GM11168 (cell line): ENCODE measurements at regions not wholly inside any gene's neighbourhood (a gene's known extent, or its start where the extent isn't known, plus 50 kb on each side); places are given as distances from the start of the nearest gene placed in this dataset.

Source experiments
- in situ Hi-C: fragments of 300-500 bp; cut with MboI; formaldehyde crosslinking; loops from one replicate; pipeline ENCODE4 v1.12.0; 2022; ENCODE audit warnings: low sequenced_read_pairs; ENCODE audit not compliant: unreplicated experiment

DNA sequence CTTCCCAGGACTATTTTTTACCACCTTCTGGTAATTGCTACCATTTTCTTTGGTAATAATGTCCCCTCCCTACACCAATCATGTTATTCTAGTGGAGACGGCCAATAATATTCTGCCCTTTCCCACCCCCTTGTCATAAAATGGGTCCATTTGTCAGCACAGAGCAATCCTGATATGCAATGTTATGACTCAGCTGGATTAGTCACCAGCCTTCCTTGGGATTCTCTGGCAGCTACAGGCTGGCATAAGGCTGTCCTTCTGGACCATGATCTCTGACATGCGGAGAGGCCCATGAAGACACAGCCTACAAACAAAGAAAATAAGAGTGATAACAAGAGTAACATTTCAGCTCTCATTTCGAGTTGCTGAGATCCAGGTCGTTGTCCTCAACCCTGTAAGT, 222.0 kb upstream of the CPNE8 start:
- in situ Hi-C loops, result no loop called here

GRCh38 chr12:39125566-39125965, 220.2 kb upstream of the CPNE8 start:
- in situ Hi-C loops, result no loop called here

GRCh38 chr12:39124768-39125167, 219.4 kb upstream of the CPNE8 start:
- in situ Hi-C loops, result no loop called here

GRCh38 chr12:39123580-39124253, 218.3 kb upstream of the CPNE8 start:
- in situ Hi-C loops, result no loop called here

- in situ Hi-C loops, result no loop called here
Measured at GRCh38 chr12:39122562-39123204, 217.3 kb upstream of the CPNE8 start.

DNA sequence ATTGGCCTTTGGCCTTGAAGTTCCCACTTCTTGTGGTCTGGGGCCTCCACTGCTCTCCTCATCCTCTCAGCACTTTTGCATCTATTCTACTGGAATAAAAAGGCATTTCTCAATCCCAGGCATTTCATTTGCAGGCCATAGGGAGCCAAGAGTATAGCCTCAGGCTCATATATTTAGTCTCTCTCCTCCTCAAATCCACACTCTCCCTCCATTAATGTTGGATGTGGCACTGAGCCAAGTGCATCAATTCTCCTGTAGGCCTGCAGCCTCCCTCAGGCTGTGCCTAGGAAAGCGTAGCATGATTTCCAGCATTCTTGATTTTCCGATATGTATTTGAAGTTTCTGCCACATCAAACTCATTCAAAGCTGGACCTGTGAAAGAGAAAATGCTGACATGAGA, 211.5 kb upstream of the CPNE8 start:
- in situ Hi-C loops, result no loop called here

GRCh38 chr12:39112064-39112463, 206.7 kb upstream of the CPNE8 start:
- in situ Hi-C loops, result no loop called here

- in situ Hi-C loops, result loop anchor here (10.0 kb wide), 1 partner anchor 190 kb away; no protein-coding TSS in a partner anchor
Measured at GRCh38 chr12:39105111-39105510, 199.7 kb upstream of the CPNE8 start.

- in situ Hi-C loops, result loop anchor here (5.0 to 10.0 kb wide), 2 partner anchors 189 to 781 kb away; no protein-coding TSS in a partner anchor
Measured at GRCh38 chr12:39103552-39104165, 198.3 kb upstream of the CPNE8 start.

DNA sequence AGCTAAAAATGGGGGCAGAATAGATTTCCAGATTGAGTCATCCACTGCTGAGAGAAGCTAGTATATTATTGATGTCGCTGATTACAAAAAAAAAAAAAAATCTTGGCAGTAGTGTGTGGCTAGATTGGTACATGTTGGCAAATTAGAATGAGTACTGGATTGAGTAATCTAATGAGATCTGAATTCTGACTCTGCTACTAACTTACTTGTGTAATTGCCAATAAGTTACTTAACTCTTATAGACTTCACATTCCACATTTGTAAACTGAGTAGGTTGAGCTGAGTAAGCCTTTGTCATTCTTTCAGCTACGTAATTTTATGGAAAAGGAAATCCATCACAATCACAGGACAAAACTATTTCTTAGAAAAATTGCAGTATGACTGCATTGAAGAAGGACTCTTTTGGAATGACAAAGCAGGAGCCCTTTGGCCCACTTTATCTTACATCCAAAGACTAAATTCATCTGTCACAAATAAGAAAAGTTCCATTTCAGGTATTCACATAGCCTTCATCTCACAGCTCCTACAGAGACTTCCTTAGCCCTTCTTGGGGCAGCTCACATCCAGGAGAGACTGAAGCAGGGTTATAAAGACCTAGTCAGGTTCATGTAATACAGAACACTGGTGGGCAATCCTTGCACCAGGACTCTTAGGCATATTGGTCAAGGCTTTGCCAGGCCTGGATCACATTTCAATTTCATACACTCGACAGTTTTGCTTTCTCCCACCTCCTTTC, 197.3 kb upstream of the CPNE8 start:
- in situ Hi-C loops, result loop anchor here (5.0 to 10.0 kb wide), 2 partner anchors 188 to 780 kb away; no protein-coding TSS in a partner anchor

- in situ Hi-C loops, result loop anchor here (25.0 kb wide), 1 partner anchor 433 kb away; no protein-coding TSS in a partner anchor
Measured at GRCh38 chr12:39095636-39096330, 190.4 kb upstream of the CPNE8 start.

GRCh38 chr12:39081910-39082309, 176.5 kb upstream of the CPNE8 start:
- in situ Hi-C loops, result loop anchor here (25.0 kb wide), 1 partner anchor 420 kb away; no protein-coding TSS in a partner anchor

- in situ Hi-C loops, result loop anchor here (25.0 kb wide), 1 partner anchor 415 kb away; no protein-coding TSS in a partner anchor
Measured at GRCh38 chr12:39077226-39077625, 171.8 kb upstream of the CPNE8 start.

GRCh38 chr12:39074063-39074462, 168.7 kb upstream of the CPNE8 start:
- in situ Hi-C loops, result no loop called here

- in situ Hi-C loops, result no loop called here
Measured at GRCh38 chr12:39072658-39073057, 167.3 kb upstream of the CPNE8 start.

DNA sequence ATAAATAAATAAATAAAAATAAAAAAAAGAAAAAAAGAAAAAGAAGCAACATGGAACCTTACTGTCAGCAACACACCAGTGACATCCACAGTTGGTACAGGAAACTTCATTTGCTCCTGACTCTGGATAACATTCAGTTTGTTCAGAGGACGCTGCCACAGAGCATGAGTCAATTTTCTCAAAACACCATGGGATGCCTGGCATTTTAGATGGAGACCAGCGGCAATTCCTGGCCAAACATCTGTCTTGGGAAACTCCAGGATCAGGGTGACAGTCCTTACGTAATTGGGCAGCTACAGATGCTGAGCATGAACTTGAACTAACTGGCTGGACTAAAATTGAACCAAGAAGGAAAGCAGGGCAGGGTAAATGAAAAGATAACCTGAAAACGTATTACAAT, 166.2 kb upstream of the CPNE8 start:
- in situ Hi-C loops, result no loop called here

- in situ Hi-C loops, result no loop called here
Measured at GRCh38 chr12:39070775-39071174, 165.4 kb upstream of the CPNE8 start.

DNA sequence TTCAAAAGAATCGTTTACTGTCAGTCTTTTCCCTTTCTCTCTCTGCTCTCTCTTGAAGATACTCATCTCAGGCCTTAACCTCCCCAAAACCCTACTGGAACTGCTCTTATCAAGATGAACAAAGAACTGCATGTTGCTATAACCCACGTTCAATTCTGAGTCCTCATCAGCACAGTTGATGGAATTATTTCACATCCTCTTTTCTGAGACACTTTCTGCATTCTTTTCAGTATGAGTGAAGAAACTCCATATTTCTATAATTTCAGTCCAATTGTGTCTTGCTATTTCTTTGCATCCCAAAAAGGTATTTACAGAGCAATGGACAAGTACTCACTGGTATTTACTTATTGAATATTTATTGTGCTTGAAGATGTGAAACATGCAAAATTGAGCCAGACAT, 160.1 kb upstream of the CPNE8 start:
- in situ Hi-C loops, result no loop called here

GRCh38 chr12:39064708-39065107, 159.3 kb upstream of the CPNE8 start:
- in situ Hi-C loops, result no loop called here
